NCI-H2196 (cell line): ENCODE measurements at regions not wholly inside any gene's neighbourhood (a gene's known extent, or its start where the extent isn't known, plus 50 kb on each side); places are given as distances from the start of the nearest gene placed in this dataset.

Source experiments
- DNase-seq: peaks from one replicate; lab custom pipeline; 2025; ENCODE audit not compliant: unreplicated experiment; lab: John Stamatoyannopoulos, UW

DNA sequence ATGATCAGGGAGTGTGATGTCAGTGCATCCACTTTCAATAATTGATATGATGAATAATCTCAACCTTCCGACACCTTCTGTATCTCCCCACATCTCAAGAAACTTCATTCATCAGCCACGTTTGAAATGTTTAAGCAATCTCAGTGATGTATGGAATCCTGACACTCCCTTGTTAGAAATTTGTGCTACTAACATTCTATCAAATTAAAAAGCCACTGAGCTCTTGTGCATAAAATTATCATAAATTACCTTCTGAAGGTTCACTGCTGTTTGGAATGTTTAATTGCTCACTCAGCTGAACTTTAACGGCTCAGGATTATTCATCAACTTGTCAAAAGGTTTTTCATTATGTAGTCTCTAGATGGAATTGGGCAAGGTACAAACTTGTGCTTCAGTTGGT, 108.4 kb upstream of the DPH6 start:
- no peak for DNase-seq

DNA sequence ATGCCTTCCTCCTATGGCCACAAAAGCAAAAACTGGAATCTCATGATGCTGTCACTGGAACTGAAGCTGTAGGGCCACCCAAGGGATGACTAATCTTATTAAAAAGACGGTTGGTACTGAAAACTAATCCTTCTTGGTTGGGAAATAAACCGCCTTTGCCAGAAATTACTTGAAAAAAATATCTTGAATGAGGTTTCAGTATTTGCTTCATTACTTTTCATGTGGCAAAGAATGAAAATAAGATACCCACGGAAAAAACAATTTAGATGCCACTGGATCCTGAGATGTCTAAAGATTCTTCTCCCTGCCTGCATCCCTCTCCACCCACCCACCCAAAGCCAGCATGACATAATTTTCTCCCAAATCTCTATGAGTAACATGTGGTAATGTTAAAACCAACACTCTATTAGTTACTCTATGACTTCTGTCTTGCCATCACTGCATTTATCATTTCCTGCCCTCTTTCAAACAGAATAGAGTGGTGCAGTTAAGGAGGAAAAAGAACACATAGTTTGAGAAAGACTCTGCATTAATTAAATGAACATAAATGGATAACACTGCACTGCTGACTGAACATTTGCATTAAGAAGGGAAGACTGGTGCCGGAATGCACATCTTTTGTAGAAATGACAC, 111.8 kb upstream of the DPH6 start:
- no peak for DNase-seq

GRCh38 chr15:35663956-35664355, 118.0 kb upstream of the DPH6 start:
- no peak for DNase-seq

DNA sequence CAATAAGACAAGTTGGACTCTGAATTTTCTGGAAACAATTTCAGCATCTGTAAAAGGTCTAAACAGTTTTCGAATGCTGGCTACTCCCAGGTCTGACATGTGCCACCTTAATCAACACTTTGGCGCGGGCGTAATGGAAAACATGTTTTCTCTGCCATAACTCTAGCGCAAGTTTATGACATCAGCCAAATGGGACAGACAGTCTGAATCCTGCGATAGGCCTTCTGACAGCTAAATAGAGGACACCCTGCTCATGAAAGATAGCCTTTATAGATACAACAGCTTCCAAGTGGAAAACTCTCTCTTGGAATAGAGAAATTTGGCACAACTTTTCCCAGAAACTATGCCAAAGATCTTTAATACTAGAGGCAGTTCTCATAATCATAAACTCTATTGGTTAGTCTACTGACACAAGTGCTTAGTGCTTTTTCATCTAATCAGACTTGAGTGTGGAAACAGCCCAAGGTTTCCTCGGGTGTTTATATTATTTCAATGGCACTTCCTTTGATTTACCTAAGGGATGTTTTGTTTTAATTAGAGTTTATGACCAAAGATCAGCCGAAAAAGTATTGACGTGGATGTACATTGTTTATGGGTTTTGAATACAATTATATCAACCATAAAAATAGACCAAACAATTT, 120.1 kb upstream of the DPH6 start:
- DNase-seq: no peak

GRCh38 chr15:35667908-35668307, 121.9 kb upstream of the DPH6 start:
- DNase-seq: no peak

GRCh38 chr15:35669021-35669420, 123.1 kb upstream of the DPH6 start:
- no peak for DNase-seq

GRCh38 chr15:35669432-35670045, 123.6 kb upstream of the DPH6 start:
- DNase-seq: no peak

DNA sequence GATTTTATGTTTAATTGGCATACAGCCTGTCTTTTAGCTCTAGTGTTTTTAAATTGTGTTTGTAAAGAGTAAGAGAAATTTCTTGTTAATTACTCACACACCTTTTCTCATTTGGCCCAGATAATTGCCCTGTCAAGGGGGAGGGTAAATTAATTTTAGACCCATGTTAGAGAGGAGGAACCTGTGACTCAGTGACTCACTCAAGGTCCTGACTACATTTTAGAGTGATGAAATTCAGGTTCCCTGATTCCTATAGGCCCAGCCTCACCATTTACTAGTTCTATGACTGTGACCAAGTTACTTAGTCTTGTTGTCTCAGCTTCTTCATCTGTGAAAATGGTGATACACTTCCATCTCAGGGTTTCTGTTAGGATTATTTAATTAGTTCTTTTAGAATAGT, 125.2 kb upstream of the DPH6 start:
- DNase-seq: no peak

DNA sequence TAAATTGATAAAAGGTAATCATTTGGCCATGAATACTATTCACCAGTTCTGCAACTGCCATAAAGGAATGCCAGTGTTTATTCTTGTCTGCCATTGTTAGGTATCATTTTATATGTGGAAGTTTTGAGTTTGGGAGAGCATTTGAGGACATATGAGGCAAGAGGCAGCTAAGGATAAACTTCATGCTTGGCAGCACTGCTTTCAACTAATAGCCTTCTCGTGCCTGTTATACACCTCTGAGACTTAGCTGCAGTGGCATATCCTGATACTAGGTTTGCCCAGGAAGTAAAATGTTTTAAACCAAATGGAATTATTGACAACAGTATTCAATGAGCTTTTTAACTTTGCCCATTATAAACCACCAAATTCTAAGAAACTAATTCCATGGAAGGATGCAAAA, 126.0 kb upstream of the DPH6 start:
- no peak for DNase-seq

DNA sequence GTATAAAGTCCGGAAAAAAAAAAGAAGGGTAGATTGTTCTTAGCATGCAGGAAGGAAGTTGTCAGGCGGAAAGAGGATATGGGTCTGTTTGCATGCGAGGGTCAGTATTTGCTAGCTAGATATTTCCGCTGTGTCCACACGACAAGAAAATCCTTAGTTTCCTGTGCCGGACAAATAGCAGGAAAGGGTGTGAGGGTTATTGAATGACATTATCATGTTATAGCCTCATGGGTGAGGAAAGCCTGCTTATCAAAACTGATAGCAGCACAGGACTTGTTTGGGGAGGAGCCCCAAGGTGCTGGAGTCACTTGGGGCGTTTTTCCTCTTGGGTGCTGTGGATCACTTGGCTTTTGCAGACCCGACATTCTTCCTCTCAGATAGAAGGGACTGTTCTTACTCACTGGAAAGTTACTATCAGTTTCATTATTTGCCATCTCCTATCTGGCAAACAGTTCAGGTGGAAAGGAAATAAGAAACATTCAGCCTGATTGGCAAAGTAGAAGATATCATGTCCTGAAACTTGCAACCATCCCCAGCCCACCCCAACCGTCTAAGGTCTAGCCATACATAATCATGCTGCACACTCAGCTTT, 127.2 kb upstream of the DPH6 start:
- no peak for DNase-seq

DNA sequence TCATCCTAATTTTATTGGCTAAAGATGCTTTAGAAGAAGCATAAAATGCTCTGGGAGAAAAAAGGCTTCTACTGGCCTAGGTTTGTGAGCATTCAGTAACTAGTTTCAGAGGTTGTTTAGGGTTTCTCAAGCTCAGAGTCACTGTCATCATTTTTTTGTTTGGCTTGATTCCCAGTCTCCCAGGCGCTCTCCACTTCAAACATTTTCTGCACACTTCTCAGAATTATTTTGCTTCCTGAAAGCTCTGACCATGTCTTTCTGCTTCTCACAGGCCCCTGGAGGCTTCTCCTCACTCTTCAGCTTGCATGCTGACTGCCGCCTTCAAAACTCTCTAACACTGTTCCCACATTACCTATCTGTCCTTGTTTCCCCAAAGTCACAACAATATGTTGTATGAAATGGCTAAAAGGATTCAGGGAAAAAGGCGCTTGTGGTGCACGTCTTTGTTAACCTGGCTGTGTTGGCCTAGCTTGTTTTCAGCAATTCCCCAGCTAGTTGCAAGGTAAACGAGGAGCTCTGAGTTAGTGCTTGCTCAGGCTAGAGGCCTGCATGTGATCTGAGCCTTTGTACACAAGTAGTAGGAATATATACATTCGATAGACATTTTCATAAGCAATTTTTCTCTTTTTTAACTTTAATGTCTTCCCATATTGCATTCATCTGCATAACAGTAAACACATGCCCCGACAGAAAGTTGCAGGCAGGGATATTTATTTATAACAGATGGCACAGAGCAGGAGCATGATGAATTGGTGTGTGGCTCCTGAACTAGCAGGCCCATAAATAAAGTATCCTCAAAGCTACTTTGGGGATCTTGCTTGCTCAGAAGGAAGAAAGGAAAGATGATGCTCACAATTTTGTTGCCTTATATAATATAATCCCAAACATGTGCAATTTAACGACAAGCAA, 129.2 kb upstream of the DPH6 start:
- DNase-seq: peak; percentile 33

DNA sequence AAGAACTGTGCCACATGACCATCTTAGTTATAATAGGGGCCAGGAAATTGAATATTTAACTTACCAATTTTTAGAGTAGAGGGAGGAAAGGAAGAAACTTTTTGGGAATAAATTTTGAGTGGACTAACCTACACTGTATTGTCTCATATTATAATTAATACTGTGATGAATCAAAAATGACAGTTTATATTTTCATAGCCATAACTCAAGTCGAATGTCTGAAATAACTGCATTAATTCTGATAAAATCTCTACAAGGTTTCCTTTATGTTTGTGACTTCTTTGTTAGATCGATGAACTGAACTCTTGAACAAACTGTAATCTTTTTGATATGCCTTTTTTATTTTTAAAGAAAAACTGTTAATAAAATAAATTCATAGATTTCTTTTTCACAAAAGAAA, 132.8 kb upstream of the DPH6 start:
- no peak for DNase-seq

GRCh38 chr15:35679186-35679585, 133.2 kb upstream of the DPH6 start:
- no peak for DNase-seq

DNA sequence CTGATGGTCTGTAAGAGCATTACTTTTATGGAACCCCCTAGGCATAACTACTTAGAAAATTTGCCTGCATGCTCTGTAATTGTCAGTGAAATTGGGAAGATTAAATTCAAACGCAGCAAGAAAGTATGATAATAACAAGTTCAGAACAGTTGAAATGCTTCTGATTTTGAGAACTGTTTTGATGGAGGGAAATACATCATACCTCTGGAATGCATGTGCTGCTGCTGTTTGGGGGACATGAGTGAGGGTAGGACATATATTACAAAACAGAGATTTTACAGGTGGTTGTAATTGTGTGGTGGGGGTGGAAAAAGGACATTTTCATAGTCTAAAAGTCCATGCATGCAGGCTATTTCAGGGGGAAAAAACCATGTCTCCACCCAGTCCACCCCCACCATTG, 135.0 kb upstream of the DPH6 start:
- DNase-seq: no peak

DNA sequence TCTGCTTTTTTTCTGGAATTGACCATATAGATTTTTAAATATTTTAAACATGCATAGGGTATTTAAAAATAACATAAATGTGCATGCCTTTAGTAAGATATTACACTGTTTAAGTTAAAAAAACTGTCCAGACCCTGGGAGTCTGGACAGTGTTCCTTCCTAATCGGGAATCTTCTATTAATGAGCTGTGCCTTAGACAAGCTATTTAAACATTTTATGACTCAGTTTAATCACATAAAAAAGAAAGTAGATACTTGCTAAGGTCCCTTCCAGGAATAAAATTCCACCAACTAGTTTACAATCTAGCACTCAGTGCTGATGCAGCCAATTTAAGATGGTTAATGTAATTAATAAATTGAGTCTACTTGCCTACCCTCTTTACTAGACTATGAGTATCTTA, 140.4 kb upstream of the DPH6 start:
- no peak for DNase-seq

DNA sequence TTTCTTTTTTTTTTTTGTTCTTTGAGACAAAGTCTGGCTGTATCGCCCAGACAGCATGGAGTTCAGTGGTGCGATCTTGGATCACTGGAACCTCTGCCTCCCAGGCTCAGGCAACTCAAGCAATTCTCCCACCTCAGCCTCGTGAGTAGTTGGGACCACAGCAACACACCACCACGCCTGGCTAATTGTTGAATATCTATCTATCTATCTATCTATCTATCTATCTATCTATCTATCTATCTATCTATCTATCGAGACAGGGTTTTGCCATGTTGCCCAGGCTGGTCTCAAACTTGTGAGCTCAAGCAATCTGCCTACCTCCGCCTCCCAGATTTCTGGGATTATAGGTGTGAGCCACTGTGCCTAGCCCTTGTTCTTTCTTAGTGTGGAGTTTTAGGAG, 143.3 kb upstream of the DPH6 start:
- no peak for DNase-seq

DNA sequence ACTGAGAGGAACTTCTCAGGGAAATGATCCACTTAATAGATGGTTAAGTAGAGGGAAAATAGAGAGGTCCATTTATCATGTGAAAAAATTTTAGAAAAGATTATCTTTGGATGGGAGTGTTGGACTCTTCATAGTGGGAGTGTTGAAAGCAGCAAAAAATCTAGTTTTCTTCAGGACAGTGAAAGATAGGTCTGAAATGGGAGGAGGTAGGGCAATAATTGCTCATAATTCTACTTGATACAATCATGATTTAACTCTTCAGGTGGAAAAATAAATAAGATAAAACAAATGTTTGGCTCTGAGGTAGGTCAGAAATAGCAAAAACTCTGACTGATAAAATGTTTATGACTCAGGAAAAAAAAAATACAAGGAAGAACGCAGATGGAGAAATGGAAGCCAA, 144.1 kb upstream of the DPH6 start:
- DNase-seq: no peak

DNA sequence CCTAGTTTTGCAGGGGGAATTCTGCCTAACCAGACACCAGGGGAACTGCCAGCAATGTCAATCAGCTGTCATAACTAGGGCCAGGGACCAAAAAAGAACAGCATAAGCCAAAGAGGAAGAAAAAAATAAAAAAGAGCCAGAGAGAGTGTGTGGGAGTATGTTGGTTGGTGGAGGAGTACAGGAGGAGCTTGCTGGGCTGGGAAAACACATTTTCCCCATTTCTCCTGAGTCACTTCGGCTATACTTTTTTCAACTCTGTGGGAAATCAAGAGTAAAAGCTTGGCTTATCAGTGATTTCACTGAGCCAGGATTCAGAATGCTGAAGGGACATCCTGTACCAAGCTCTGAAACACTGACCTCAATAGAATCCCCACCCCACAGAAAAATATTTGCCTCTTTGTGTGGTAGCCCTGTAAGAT, 144.7 kb upstream of the DPH6 start:
- DNase-seq: no peak

DNA sequence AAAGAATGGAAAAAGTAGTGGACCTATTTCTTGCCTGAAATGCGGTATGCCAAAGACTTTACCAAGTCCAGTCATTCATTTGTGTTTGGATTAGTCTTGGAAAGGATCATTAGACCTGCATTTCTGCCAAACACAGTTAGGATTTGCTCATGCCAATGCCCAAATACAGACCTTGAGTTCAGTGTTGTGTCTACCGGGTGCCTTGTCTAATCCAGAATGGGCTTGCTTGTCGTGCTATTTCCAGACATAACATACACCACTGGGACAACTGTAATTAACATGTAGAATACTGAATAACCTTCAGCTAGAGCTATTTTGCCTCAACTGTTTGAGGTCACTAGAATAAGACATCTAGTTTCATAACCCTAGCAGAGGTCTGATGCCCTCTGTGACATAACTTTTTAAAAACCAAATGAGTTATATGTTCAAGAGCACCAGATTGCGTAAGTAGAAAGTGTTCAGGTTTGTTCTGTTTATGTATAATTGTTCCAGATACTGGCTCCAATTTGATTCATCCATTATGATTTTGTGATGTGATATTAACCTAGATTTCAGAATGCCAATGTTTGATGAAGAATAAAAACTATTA, 145.3 kb upstream of the DPH6 start:
- no peak for DNase-seq

GRCh38 chr15:35691891-35692867, 146.2 kb upstream of the DPH6 start:
- no peak for DNase-seq
